IMR-90 (cell line): ENCODE measurements at regions not wholly inside any gene's neighbourhood (a gene's known extent, or its start where the extent isn't known, plus 50 kb on each side); places are given as distances from the start of the nearest gene placed in this dataset.

ENCODE experiments used
- ATAC-seq: fragments of 200-7000 bp; cut with Tn5 transposase; 2 replicates; pipeline ENCODE4 v1.9.1; 2020; ENCODE audit warnings: low read depth, mild to moderate bottlenecking, moderate library complexity
- BruUV-seq: library from RNA; stranded (reverse); fragments of 400-500 nt; replicated peaks from 2 replicates; lab custom pipeline; 2021; lab: Mats Ljungman, UMichigan
- CTCF ChIA-PET: fragments of 300-600 bp; formaldehyde crosslinking; extraction: SDS; loops from one replicate; lab custom pipeline; 2021; ENCODE audit warnings: antibody characterized with exemption; lab: Yijun Ruan, JAX
- POLR2A ChIA-PET: fragments of 300-600 bp; sonication (Branson Sonifier 250); formaldehyde crosslinking; loops from one replicate; lab custom pipeline; 2022; ENCODE audit warnings: antibody characterized with exemption; ENCODE audit not compliant: unreplicated experiment; lab: Charles Lee
- DNase-seq: peaks from one replicate; pipeline ENCODE4 v3.0.0; 2013
- H2AFZ ChIP-seq: replicated peaks from 2 replicates; pipeline ENCODE3; 2013; ENCODE audit warnings: low read length, mild to moderate bottlenecking; ENCODE audit not compliant: poor library complexity
- H2AK5ac ChIP-seq: 2 replicates; pipeline ENCODE4 v1.6.1; 2013; ENCODE audit warnings: low read depth, low read length, inconsistent platforms
- H2AK9ac ChIP-seq: replicated peaks from 2 replicates; pipeline ENCODE3; 2013; ENCODE audit warnings: mild to moderate bottlenecking, low read depth, low read length, moderate library complexity; ENCODE audit not compliant: poor library complexity
- H2BK120ac ChIP-seq: 2 replicates; pipeline ENCODE4 v1.6.1; 2013; ENCODE audit warnings: low read depth, low read length, inconsistent platforms
- H2BK15ac ChIP-seq: 3 replicates; pipeline ENCODE4 v1.6.1; 2013; ENCODE audit warnings: low read depth, low read length, inconsistent platforms
- H2BK20ac ChIP-seq: 2 replicates; pipeline ENCODE4 v1.6.1; 2013; ENCODE audit warnings: low read depth, mild to moderate bottlenecking, inconsistent platforms, low read length, moderate library complexity
- H2BK5ac ChIP-seq: 2 replicates; pipeline ENCODE4 v1.6.1; 2013; ENCODE audit warnings: mild to moderate bottlenecking, low read depth, low read length, inconsistent platforms; ENCODE audit not compliant: poor library complexity, severe bottlenecking
- H3K14ac ChIP-seq: replicated peaks from 2 replicates; pipeline ENCODE4 v1.6.1; 2013; ENCODE audit warnings: low read depth, low read length, inconsistent platforms
- H3K18ac ChIP-seq: 2 replicates; pipeline ENCODE4 v1.6.1; 2013; ENCODE audit warnings: low read depth, low read length, control low read depth
- H3K23ac ChIP-seq: 2 replicates; pipeline ENCODE4 v1.6.1; 2013; ENCODE audit warnings: low read depth, low read length, inconsistent platforms
- H3K27ac ChIP-seq: 2 replicates; pipeline ENCODE4 v1.5.1; 2013; ENCODE audit warnings: mild to moderate bottlenecking, control low read depth, low read length; ENCODE audit not compliant: insufficient read depth
- H3K27me3 ChIP-seq: 2 replicates; pipeline ENCODE4 v1.6.1; 2013; ENCODE audit warnings: low read length; ENCODE audit not compliant: control insufficient read depth, insufficient read depth
- H3K36me3 ChIP-seq: 2 replicates; pipeline ENCODE4 v1.6.1; 2013; ENCODE audit warnings: low read length, mixed read lengths; ENCODE audit not compliant: control insufficient read depth, insufficient read depth
- H3K4ac ChIP-seq: 2 replicates; pipeline ENCODE4 v1.6.1; 2013; ENCODE audit warnings: low read depth, low read length, inconsistent platforms
- H3K4me1 ChIP-seq: 2 replicates; pipeline ENCODE4 v1.6.1; 2013; ENCODE audit warnings: low read length, mixed read lengths; ENCODE audit not compliant: control insufficient read depth, insufficient read depth
- H3K4me2 ChIP-seq: 2 replicates; pipeline ENCODE4 v1.6.1; 2013; ENCODE audit warnings: low read depth, mild to moderate bottlenecking, control low read depth, low read length, moderate library complexity
- H3K4me3 ChIP-seq: 2 replicates; pipeline ENCODE4 v1.5.1; 2013; ENCODE audit warnings: low read depth, mild to moderate bottlenecking, control low read depth, low read length, moderate library complexity; ENCODE audit not compliant: insufficient read depth
- H3K56ac ChIP-seq: 2 replicates; pipeline ENCODE4 v1.6.1; 2013; ENCODE audit warnings: low read length, inconsistent platforms; ENCODE audit not compliant: insufficient read depth; ENCODE audit errors: extremely low read depth
- H3K79me1 ChIP-seq, 2 experiments: 2 replicates each; pipeline ENCODE4 v1.6.1; 2013; ENCODE audit warnings: low read length in 2 of 2, inconsistent platforms in 1 of 2, low read depth in 1 of 2
- H3K9ac ChIP-seq: 2 replicates; pipeline ENCODE4 v1.6.1; 2013; ENCODE audit warnings: low read depth, low read length, control low read depth
- H3K9me1 ChIP-seq: 2 replicates; pipeline ENCODE4 v1.6.1; 2013; ENCODE audit warnings: low read length, inconsistent platforms; ENCODE audit not compliant: insufficient read depth
- H3K9me3 ChIP-seq: 2 replicates; pipeline ENCODE4 v1.6.1; 2013; ENCODE audit warnings: low read length; ENCODE audit not compliant: control insufficient read depth, insufficient read depth
- H4K20me1 ChIP-seq: 2 replicates; pipeline ENCODE4 v1.6.1; 2013; ENCODE audit warnings: low read length, inconsistent platforms; ENCODE audit not compliant: insufficient read depth
- H4K5ac ChIP-seq: 2 replicates; pipeline ENCODE4 v1.6.1; 2013; ENCODE audit warnings: mild to moderate bottlenecking, low read depth, low read length, control low read depth
- H4K8ac ChIP-seq, 2 experiments: 2 replicates each; pipeline ENCODE4 v1.6.1; 2013; ENCODE audit warnings: low read depth in 2 of 2, low read length in 2 of 2, control low read depth in 1 of 2, inconsistent platforms in 1 of 2
- H4K91ac ChIP-seq: 2 replicates; pipeline ENCODE4 v1.6.1; 2013; ENCODE audit warnings: low read depth, low read length, inconsistent platforms; ENCODE audit not compliant: insufficient read depth
- BHLHE40 ChIP-seq: fragments of 150-350 bp; IDR thresholded peaks from 2 replicates; pipeline ENCODE4 v1.6.1; 2016; ENCODE audit warnings: mild to moderate bottlenecking, low read depth, low read length
- CEBPB ChIP-seq: IDR thresholded peaks from 2 replicates; pipeline ENCODE4 v1.6.1; 2012; ENCODE audit warnings: low read depth, low read length, improper control_type of control experiment
- CHD1 ChIP-seq: IDR thresholded peaks from 2 replicates; pipeline ENCODE4 v1.6.1; 2012; ENCODE audit warnings: low read depth, low read length, improper control_type of control experiment
- ELK1 ChIP-seq: fragments of 150-350 bp; IDR thresholded peaks from 2 replicates; pipeline ENCODE4 v1.6.1; 2016; ENCODE audit warnings: low read depth, mild to moderate bottlenecking, low read length, moderate library complexity, borderline replicate concordance
- MAZ ChIP-seq: IDR thresholded peaks from 2 replicates; pipeline ENCODE4 v1.6.1; 2012; ENCODE audit warnings: low read depth, mild to moderate bottlenecking, low read length, improper control_type of control experiment, moderate library complexity, borderline replicate concordance
- RAD21 ChIP-seq: IDR thresholded peaks from 2 replicates; pipeline ENCODE4 v1.6.1; 2012; ENCODE audit warnings: low read length, improper control_type of control experiment
- RFX5 ChIP-seq: IDR thresholded peaks from 2 replicates; pipeline ENCODE4 v1.8.0; 2012; ENCODE audit warnings: low read depth, mild to moderate bottlenecking, low read length, moderate library complexity
- WGBS, 2 experiments: methylation state at CpG; one replicate each; pipeline versions ENCODE4 v1.1.5 to v1.1.7; 2013; ENCODE audit warnings: missing lambda C conversion rate in 2 of 2; ENCODE audit not compliant: insufficient read length in 1 of 2; ENCODE audit errors: extremely low coverage in 2 of 2; 5-methylcytosine and 5-hydroxymethylcytosine counted together
- dilution Hi-C: fragments of 300-500 bp; cut with HindIII; formaldehyde crosslinking; loops from one replicate; pipeline ENCODE4 v1.14.3; 2018; ENCODE audit warnings: low sequenced_read_pairs; ENCODE audit not compliant: unreplicated experiment
- in situ Hi-C: fragments of 300-500 bp; cut with MboI; formaldehyde crosslinking; loops from 3 replicates; pipeline ENCODE4 v1.14.3; 2019; ENCODE audit warnings: low sequenced_read_pairs, inconsistent platforms, mixed read lengths
- intact Hi-C: fragments of 100-400 bp; cut with micrococcal nuclease; formaldehyde crosslinking; loops from 2 replicates; pipeline ENCODE4 v1.10.0; 2022

- H3K27ac ChIP-seq: no peak overlapping the region
- no peak for DNase-seq
- no peak overlapping the region for H3K4me3 ChIP-seq
- no peak overlapping the region for H4K5ac ChIP-seq
- H3K9me3 ChIP-seq: no peaks in the 10 kb centered on the region
- no TSS peak for BruUV-seq
- H2BK15ac ChIP-seq: no peak overlapping the region
- no peak overlapping the region for H2AK5ac ChIP-seq
- in situ Hi-C loops: no loop called here
- no peak overlapping the region for H3K18ac ChIP-seq
- H4K20me1 ChIP-seq: no peaks in the 10 kb centered on the region
- POLR2A ChIA-PET: no interaction called here
- H3K4me1 ChIP-seq: no peaks in the 10 kb centered on the region
- CTCF ChIA-PET: no interaction called here
- H3K36me3 ChIP-seq: no peaks in the 10 kb centered on the region
- H2BK20ac ChIP-seq: no peak overlapping the region
- no peak overlapping the region for H4K91ac ChIP-seq
- dilution Hi-C loops: no loop called here
- peaks cover 27% of the 10 kb centered on the region for H3K27me3 ChIP-seq
- no peak overlapping the region for H3K23ac ChIP-seq
- intact Hi-C loops: no loop called here
- H2BK5ac ChIP-seq: no peak overlapping the region
- H2AK9ac ChIP-seq: no peak overlapping the region
- 72% methylated on average over 5 of the region's 16 CpGs; no CpG with 5 or more reads in 1 of the 2 experiments for WGBS, 2 experiments
- no peak overlapping the region for H3K4me2 ChIP-seq
- H3K56ac ChIP-seq: no peak overlapping the region
- no peak overlapping the region for H4K8ac ChIP-seq
- ATAC-seq: no peak
- H2AFZ ChIP-seq: no peak overlapping the region
- TF ChIP-seq CHD1 (no peak), RAD21 (no peak), BHLHE40 (no peak), MAZ (no peak), CEBPB (no peak), ELK1 (no peak), RFX5 (no peak)
- no peaks in the 10 kb centered on the region for H3K9me1 ChIP-seq
- no peak overlapping the region for H3K9ac ChIP-seq
- H3K4ac ChIP-seq: no peak overlapping the region
- H3K79me1 ChIP-seq: no peaks in the 10 kb centered on the region
- no peak overlapping the region for H2BK120ac ChIP-seq
- no peak overlapping the region for H3K14ac ChIP-seq
Measured at GRCh38 chr2:236908439-236909192, 177.1 kb upstream of the COPS8 start.
